Embryonic facial prominence (tissue), 1 donor: ENCODE measurements at regions not wholly inside any gene's neighbourhood (a gene's known extent, or its start where the extent isn't known, plus 50 kb on each side); places are given as distances from the start of the nearest gene placed in this dataset.
"Not testable (repeated sequence)": the region's sequence is repeated elsewhere in the genome, so short reads cannot be mapped to it uniquely, and the experiment has no call there.

Source experiments
- DNase-seq: peaks from one replicate; pipeline ENCODE4 v3.0.0-alpha.2; 2016; ENCODE audit errors: extremely low spot score

DNA sequence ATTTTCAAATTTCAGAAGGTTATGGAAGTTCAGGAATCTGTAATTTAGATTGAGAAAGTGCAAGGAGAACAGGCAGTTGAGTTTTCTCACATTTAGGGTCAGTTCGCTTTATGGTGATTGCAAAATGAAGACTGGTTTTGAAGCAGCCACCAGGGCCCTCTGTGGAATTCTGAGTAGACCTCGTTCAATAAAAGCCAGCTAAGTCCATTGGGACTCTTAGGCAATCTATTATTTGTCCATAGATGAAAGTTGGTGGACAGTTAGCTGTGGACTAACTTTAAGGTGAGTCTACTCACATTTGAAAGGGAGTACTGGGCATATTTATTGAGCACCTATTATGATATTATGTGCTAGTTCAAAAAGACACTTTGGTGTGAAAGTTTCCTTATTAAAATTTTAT is 266.3 kb upstream of the LINC00305 start:
- DNase-seq, result no peak

DNA sequence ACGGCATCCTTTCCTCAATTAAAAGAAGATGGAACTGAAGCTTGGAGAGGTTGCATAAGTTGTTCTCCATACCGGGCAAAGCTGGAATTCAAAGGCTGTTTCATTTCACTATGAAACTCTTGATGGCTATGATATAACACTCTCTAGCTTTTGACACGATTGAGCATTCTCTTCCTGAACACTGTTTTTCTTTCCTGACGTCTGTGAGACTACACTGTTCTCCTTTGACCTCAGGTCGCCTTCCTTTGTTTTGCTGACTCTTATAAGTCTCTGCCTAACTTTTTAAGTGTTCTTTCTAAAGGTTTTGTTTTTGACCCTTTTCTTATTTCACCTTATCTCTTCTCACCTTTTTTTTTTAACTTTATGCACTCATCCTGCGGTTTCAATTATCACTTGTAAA is 261.8 kb upstream of the LINC00305 start:
- DNase-seq, result no peak

DNA sequence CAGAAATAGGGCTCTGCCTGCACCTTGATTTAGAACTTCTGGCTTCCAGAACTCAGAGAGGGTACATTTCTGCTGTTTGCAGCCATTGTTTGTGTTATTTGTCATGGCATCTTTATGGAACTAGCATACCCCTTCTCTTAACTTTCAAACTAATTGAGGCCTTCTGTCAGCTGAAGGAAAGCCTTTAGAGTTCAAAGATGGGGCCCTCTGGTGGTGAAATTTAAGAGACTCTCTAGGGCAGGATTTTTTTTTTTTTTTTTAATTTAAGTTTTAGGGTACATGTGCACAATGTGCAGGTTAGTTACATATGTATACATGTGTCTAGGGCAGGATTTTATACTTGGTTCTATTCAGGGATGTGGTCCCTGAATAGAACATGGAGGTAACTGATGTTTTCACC is 260.6 kb upstream of the LINC00305 start:
- DNase-seq, result no peak

- DNase-seq, result no peak
Observed at GRCh38 chr18:64407606-64408005, 258.7 kb upstream of the LINC00305 start.

DNA sequence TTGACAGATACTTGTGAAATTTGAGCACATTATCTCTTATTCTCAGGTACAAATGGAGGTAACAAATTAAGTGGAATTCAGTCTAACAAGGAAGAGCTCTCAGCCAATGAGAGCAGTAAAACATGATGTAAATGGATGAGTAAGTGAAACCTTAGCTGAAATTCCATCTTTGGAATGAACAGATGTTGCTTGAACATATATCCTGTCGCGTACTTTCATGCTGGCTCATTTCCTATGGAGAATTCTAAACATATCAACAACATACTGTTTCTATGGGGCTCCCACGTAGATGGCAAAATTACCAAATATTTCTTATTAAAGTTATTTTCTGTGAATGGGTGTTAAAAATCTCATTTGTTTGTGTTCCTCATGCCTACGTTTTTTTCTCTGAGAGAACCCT is 256.3 kb upstream of the LINC00305 start:
- no peak for DNase-seq

- DNase-seq, result no peak
Observed at GRCh38 chr18:64403784-64404503, 255.1 kb upstream of the LINC00305 start.

DNA sequence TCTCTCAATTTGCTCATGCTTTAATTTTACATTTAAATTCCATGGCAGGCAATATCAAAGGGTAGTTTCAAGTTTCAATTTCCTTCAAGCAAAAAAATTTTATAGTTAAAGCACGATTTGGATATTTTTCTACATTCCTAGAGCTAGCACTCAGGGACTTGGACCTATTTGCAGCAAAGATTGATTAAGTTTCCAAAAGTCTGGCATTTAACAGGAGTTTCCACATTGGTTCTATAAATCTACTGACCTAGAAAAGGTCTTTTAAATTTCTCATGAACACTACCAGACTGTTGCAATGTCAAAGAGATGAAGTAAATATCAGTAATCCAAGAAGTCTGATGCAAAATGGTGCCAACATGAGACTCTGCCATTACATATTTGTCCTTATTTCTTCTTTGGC is 253.7 kb upstream of the LINC00305 start:
- DNase-seq, result no peak

- no peak for DNase-seq
Observed at GRCh38 chr18:64401268-64402060, 252.6 kb upstream of the LINC00305 start.

DNA sequence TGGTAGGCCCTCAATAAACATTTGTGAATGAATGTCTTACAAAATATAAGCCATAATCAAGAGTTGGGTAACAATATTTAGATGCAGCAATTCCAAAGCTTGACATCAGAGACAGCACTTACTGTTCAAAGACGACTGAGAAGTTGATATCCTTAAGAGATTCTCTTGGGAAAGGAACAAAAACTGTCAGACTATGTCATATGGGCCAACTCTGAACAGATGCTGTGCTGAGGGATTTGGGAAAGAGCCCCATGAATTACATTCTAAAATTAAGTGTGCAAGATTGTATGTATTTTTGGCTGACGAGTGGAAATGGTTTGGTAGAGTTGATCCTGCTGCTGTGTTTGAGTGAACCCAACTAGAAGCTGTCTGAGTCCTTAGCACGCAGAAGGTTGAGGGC is 250.7 kb upstream of the LINC00305 start:
- no peak for DNase-seq

DNA sequence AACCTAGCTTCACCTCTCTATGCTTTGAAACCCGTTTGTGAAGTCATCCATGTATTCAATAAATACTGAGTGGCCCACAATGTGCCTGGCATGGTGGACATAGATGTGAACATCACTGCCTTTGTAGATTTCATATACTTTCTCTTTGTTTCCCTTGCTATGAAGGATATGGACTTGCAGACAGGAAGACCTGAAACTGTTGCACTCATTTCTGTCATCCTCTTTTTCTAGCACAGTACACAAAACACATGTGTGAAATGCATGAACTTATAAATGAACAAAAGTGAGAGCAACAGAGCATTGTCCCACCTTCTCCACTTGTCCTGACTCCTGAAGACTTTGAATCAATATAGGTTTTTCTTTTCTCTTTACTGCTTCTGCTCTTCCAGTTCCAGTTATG is 249.4 kb upstream of the LINC00305 start:
- no peak for DNase-seq

GRCh38 chr18:64392202-64392601 is 243.3 kb upstream of the LINC00305 start:
- DNase-seq, result no peak

GRCh38 chr18:64384101-64384500 is 235.2 kb upstream of the LINC00305 start:
- DNase-seq, result no peak

GRCh38 chr18:64380117-64380516 is 231.2 kb upstream of the LINC00305 start:
- DNase-seq, result no peak

- no peak for DNase-seq
Observed at GRCh38 chr18:64379662-64380061, 230.8 kb upstream of the LINC00305 start.

DNA sequence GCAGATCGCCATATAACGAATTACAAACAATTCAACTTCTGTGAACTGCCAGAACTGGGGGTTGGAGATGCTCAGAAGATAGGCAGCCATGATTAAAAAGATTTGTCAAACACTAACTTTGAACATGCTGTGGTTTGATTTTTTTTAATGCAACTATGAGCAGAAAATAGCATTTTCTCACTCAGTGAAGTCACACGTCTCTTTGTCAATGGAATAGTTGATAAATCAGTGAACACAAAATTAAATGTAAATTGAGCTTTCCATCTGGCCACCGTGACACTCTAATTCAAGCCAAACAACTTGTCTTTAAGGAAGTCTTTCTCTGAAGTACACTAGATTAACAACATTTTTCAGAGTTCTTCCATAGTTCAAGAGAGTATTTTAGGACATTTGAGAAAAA is 228.6 kb upstream of the LINC00305 start:
- DNase-seq, result no peak

DNA sequence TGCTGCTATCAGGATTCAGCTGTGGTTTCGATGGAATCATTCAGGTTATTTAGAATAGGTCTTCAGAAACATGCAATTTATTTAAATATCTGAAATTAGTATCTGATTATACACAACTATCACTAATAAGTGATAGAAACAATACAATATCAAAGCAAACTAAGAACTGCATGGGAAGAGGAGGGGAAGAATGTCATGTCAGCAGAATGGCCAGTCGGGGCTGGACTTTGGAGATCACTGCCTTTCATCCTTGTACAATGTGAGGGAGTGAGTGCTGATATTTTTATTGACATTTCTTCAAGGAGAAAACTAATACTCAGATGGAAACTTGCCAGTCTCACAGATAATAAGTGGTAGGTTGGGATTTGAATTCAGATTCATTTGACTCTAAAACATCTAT is 224.0 kb upstream of the LINC00305 start:
- DNase-seq, result no peak

- not testable (repeated sequence) for DNase-seq
Observed at GRCh38 chr18:64369830-64370440, 221.0 kb upstream of the LINC00305 start.

DNA sequence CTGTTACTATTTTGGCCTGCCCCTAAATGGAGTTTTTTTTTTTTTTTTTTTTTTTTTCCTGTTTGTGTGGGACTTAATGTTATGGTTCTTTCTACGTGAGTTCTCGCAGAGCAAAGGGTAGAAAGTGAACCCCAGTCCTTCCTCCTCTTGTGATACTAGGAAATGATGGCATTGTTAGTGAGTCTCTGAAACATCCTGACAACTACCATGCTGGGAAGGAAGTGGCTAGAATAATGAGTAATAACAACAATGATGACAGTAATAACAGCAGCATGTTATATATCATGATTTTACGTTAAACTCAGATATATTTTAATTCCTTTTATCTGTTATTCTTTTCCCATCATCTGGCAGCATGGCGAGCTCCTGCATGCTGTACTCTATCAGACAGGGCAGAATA is 216.2 kb upstream of the LINC00305 start:
- no peak for DNase-seq

- DNase-seq, result no peak
Observed at GRCh38 chr18:64337673-64338072, 188.8 kb upstream of the LINC00305 start.

DNA sequence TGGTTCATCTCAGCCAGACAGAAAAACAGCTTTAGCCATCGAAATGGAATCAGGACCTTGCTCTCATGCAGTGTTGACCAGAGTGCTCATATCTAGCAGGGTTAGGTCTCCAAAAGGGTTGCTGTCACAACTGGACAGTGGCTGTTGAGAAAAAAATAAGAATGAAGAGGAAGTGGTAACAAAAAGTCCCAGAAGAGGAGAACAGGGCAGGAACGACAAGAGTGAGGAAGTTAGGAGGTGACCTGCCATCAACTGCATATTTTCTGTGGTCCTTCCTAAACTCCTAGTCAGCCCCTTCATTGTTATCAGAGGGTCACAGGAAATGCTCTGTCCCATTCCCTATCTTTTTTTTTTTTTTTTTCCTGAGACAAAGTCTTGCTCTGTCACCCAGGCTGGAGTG is 188.1 kb upstream of the LINC00305 start:
- no peak for DNase-seq

DNA sequence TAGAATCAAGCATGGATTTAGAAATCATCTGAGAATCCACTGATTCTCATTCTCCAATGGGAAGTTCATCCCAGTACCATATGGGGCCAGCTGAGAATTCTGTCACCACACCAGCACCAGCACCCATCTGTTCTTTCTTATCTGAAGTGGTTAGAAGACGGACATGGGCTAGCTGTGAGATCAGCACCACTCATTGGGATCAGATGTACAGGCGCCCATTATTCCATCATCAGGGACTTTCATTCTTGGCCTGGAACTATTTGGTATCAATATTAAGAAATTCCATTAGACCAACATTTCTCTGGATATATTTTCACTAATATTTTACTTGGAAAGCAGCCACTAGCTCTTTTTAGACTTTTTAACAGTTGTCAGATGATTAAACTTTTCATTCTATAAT is 185.9 kb upstream of the LINC00305 start:
- DNase-seq, result no peak

DNA sequence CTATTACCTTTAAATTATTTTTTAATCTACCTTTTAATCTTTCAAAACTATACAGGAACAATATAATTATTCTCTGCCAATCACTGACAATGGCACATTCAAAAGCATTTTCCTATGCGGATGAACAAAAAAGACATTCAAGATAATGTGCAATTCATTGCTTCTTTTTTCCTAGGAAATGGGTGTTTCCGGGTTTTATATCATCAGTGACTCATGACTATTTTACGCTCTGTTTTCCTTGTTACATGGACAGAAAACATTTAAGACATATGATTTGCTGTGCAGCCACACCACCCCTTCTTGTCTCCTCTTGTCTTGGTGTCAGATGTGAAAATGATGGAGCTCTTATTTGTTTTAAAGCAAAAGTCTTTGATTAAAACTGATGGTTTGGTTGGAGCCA is 184.7 kb upstream of the LINC00305 start:
- no peak for DNase-seq

- no peak for DNase-seq
Observed at GRCh38 chr18:64332835-64333234, 183.9 kb upstream of the LINC00305 start.
